Iris pigment epithelial cell (primary cell): ENCODE measurements at regions not wholly inside any gene's neighbourhood (a gene's known extent, or its start where the extent isn't known, plus 50 kb on each side); places are given as distances from the start of the nearest gene placed in this dataset.
"Not testable (repeated sequence)": the region's sequence is repeated elsewhere in the genome, so short reads cannot be mapped to it uniquely, and the experiment has no call there.

ENCODE experiments used
- DNase-seq: peaks from one replicate; pipeline ENCODE4 v3.0.0-alpha.2; 2011; ENCODE audit warnings: low read depth

GRCh38 chr13:61138857-61139256, 276.8 kb downstream of the PCDH20 start:
- DNase-seq = no peak

DNA sequence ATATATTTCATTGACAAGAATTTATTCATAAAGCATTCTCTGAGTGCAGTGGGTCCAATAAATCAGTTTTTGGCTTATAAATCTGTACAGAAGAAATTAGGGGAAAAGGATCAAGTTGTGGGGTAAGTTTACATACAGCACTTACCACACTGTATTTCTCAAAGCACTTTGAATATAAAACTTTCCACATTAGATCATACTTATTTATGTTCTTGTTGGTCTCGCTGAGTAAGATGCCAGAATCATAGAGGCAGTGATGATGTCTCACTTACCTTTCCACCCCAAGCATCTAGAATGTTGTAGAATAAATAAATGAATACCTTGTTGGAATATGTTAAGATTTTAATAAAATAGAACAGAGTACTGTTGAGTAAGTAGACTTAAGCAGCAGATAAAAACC, 279.1 kb downstream of the PCDH20 start:
- DNase-seq = no peak

GRCh38 chr13:61136093-61136492, 279.6 kb downstream of the PCDH20 start:
- DNase-seq = peak; percentile 0

DNA sequence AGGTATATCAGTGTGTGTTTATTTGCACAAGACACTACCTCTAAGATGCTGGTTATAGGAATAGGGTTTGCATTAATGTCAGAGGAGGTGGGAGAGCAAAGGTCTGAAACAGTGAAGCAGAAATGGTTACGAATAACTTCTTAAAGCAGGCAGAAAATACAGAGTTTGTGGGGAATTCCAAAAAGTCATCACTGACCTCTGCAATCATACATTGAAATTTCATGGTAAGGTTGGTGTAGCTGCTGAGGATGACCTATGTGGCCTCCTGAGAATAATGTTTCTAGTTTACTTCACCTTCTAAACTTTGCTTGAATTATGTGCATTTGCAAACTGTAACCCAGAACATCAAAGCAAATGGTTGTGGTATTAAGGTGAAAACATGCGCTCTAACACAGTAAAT, 280.1 kb downstream of the PCDH20 start:
- DNase-seq = no peak

- peak; percentile 0 for DNase-seq
Observed at GRCh38 chr13:61128850-61129645, 286.6 kb downstream of the PCDH20 start.

- no peak for DNase-seq
Observed at GRCh38 chr13:61123538-61124289, 291.9 kb downstream of the PCDH20 start.

DNA sequence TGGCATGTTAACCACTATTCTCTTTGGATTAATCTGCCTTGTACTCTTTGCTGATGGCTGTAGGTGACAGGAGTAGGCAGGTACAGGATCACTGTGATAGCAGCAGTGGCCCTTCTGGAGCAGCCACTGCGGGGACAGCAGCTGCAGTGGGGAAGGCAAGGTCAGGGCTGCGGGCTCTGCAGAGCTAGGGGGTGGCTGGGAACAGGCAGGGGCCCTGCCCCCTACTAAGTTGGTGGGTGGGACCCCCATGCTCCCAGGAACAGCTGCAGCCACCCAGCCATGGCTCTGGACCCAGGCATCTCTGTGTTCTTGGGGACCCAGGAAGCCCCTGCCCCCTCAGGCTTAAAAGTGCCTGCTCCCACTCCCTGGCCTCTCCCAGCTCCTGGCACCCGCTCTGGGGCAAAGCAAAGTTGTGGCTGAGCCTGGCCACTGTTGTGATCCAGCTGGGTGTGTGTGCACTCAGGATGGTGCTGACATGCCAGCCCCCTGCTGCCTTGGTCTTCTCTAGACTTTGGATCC, 302.4 kb downstream of the PCDH20 start:
- no peak for DNase-seq

DNA sequence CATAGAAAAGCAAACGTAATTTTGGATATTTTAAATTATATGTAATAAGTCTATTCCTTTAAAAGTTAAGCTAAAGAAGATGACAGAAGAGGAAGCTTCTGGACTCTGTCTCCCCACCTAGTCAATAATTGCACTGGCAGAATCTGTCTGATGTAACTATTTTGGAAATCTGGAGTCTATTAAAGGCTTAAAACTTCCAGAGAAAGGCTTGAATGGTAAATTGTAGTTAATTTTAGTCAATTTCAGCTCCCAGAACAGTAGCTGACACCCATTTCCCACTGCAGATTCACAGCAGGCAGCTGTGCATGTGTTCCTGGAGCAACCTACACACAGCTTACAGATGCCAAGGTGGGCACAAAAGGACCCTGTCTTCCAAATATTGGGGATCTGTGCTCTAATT, 304.1 kb downstream of the PCDH20 start:
- no peak for DNase-seq

- no peak for DNase-seq
Observed at GRCh38 chr13:61110732-61111131, 304.9 kb downstream of the PCDH20 start.

DNA sequence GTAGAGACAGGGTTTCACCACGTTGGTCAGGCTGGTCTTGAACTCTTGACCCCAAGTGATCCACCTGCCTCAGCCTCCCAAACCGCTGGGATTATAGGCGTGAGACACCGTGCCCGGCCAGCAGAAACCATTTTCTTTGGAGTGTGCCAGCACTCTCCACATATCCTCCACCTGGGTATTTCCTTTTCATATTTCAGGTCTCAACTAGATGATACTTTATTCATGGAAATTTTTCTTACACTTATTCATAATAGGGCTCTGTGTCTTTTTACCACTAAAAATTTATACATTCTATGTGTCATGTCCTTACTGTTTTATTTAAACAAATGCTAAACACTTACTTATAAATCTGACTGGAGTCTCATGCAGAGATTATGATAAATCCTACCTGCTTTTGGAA, 305.9 kb downstream of the PCDH20 start:
- no peak for DNase-seq

DNA sequence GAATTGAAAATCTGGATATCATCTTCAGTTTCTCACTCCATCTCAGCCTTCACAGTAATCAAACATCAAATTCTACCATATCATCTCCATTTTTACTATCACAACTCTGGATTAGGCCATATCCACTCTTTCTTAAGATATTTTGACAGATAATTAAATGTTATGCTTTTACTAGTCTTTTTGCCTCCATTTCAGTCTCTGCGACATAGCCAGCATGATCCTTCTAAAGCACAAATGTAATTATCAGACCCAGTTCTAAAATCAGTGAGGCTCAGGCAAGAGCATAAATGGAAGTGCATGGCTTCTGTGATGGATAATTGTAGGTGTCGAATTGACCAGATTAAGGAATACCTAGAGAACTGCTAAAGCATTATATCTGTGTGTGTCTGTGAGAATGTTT, 307.7 kb downstream of the PCDH20 start:
- no peak for DNase-seq

DNA sequence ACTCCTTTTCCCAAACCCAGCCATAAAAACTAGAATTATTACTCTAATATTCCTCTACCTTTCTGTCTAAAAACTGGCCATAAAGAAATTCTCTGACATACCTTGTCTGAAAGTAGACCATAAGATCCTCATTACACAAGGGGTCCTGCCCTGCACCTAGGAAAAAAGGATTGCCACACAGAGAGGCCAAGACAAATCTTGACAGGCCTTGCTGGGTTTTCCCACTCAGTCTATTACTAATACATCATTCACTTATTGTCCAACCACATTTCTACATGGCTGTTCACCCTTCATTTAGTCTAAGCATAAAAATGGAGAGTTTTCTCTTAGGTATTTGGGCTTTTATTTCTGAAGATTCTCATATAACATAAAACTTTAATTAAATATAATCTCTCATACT, 319.8 kb downstream of the PCDH20 start:
- no peak for DNase-seq

DNA sequence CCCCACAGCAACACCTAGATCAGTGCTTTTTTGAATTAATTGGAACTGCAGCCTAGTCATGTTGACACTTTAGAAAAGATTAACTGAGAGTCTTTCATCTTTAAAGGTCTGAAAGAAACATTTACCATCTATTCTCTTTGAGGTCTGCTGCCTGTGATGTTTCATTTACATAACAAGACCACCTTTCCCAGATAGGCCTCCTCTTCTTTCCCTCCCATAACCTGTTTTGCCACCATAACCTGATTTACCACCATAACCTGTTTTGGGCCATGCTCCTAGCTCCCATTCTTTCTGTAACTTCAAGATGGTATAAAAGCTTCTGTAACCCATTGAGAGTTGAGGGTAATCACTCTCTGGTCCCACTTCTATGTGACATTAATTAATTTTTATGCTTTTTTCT, 320.8 kb downstream of the PCDH20 start:
- no peak for DNase-seq

DNA sequence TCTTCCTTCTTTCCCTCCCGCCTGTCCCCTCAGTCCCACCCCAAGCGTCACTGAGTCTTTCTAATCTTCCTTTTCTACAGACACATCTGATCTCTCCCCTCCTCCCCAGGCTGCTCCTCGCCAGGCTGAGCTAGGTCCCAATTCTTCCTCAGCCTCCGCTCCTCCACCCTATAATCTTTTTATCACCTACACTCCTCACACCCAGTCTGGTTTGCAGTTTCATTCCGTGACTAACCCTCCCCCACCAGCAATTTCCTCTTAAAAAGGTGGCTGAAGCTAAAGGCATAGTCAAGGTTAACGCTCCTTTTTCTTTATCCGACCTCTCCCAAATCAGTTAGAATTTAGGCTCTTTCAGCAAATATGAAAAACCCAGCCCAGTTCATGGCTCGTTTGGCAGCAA, 325.8 kb downstream of the PCDH20 start:
- DNase-seq = not testable (repeated sequence)

DNA sequence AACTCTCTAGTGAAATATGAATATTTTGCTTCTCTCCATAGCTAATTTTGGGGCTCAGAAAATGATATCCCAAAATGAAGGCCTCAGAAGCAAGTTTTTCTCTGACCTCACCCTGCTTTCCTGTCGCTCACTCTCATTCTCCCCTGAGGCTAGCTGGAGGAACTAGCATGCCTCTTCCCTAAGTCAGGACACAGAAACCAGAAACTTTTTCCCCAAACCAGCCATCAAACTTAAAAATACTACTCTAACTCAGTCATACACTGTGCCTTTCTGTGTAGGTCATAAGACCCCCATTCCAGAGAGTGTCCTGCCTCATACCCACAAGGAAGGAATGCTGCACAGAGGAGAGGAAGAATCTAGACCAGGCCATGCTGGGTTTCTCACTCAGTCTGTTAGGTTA, 329.6 kb downstream of the PCDH20 start:
- no peak for DNase-seq

DNA sequence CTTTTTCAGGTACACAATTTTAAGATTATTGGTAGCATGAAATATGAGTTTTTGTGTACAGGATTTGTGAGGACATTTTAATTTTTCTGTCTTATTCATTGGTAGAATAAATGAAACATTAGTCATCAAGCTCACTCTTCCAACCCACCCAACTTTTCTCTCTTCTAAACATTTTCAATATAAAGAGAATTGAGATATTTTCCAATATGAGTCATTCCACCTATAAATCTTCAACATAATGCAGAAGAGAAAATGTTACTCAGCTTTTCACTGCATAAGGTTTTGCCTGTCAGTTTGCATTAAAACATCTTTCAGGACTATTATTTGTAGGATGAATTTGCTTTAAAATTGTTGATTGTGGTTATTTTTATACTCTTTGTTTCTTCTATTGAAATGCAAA, 330.7 kb downstream of the PCDH20 start:
- peak; percentile 14 for DNase-seq

- no peak for DNase-seq
Observed at GRCh38 chr13:61078976-61079770, 336.5 kb downstream of the PCDH20 start.

GRCh38 chr13:61052175-61052574, 363.5 kb downstream of the PCDH20 start:
- no peak for DNase-seq

DNA sequence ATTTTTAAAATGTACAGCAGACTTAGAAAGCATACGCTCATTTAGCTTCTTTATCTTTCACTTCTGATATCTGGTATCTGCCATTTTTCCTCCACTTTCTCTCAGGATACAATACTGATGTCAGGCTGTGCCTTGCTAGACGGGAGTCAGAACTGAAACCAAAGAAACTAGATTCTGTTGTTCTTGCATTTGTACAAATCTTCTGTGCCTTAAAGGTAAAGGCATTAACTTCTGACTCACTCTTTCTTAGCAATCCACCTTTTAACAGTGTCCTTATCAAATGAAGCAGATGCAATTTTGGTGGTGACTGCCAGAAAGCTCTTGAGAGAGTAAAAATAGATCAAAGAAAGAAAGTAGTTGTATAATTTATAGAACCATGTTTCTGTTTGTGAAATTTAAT, 370.4 kb downstream of the PCDH20 start:
- no peak for DNase-seq

- peak; percentile 20 for DNase-seq
Observed at GRCh38 chr13:61040181-61040580, 375.5 kb downstream of the PCDH20 start.

DNA sequence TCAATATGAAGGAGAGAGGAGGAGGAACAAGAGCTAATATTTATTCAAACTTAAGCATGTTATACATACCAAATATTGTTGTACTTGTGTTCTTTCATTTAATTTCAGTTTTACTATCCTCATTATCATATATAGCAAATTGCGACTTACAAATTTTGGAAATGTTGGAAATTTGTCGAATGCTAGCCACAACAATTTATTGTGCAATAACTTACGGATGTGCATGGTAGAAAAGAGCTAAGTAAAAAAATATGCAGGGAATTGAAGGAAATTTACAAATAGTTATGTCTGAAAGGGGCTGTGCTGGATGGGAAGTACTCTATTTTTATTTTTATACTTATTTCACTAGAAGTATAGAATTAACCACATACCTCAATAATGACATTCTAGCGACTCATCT, 376.3 kb downstream of the PCDH20 start:
- no peak for DNase-seq

DNA sequence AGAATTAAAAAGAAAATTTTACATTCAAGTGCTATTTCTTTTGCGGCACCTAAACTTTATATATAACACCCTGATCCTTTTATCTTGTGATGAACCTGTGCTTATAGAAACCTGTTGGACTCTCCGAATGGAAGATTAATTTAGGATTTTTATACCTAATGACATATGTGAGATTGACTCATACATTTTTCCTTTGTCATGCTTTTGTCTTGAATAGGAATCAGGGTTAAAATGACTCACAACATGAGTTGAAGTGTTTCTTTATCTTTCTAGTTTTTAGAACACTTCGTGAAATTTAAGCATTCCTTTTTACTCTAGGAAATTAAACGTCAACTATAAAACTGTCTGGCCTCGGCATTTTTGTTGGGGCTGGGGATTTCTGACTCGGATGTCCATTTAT, 378.9 kb downstream of the PCDH20 start:
- no peak for DNase-seq

DNA sequence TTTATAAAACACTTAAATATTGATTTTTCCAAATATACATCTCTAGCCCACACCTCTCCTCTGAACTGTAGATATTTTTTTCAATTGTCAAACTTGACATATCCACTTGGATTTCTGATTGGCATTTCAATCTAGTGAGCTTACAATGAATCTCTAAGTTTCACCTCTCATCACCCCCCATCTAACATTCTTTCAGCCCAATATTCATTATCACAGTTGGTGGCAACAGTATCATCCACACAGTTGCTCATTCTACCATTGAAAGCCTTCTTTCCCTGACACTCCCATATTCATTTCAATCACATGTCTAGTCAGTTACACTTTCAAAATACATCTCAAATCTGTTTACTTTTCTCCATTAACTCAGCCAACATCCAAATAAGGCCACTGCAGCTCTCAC, 385.2 kb downstream of the PCDH20 start:
- no peak for DNase-seq
